Inflammatory macrophage treated with lipopolysaccharide for 4 hours (primary cell): ENCODE measurements at regions not wholly inside any gene's neighbourhood (a gene's known extent, or its start where the extent isn't known, plus 50 kb on each side); places are given as distances from the start of the nearest gene placed in this dataset.
A peak's percentile ranks its signal among the peaks of the same experiment; 100 is the strongest.
"Not testable (repeated sequence)": the region's sequence is repeated elsewhere in the genome, so short reads cannot be mapped to it uniquely, and the experiment has no call there.

Experiments
- DNase-seq: peaks from one replicate; pipeline ENCODE4 v3.0.0-alpha.2; 2020

DNA sequence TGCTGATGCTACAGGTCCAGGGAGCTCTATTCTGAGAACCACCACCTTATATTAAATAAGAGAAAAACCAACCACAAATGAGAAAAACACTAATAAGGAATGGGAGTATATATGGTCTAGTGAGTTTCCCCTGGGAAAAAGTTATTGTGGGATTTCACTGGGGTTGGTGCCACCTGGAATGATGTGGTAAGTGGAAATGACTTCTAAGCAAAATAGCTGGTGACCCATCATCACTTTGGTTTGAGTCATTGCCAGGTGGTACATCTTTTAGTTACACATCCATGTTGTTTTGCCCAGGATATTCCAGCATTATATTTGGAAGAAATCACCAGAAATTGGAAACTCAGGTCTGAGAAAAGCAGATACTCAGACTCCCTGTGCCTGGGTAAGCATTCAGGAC, 437.3 kb downstream of the DTWD2 start:
- DNase-seq: no peak

DNA sequence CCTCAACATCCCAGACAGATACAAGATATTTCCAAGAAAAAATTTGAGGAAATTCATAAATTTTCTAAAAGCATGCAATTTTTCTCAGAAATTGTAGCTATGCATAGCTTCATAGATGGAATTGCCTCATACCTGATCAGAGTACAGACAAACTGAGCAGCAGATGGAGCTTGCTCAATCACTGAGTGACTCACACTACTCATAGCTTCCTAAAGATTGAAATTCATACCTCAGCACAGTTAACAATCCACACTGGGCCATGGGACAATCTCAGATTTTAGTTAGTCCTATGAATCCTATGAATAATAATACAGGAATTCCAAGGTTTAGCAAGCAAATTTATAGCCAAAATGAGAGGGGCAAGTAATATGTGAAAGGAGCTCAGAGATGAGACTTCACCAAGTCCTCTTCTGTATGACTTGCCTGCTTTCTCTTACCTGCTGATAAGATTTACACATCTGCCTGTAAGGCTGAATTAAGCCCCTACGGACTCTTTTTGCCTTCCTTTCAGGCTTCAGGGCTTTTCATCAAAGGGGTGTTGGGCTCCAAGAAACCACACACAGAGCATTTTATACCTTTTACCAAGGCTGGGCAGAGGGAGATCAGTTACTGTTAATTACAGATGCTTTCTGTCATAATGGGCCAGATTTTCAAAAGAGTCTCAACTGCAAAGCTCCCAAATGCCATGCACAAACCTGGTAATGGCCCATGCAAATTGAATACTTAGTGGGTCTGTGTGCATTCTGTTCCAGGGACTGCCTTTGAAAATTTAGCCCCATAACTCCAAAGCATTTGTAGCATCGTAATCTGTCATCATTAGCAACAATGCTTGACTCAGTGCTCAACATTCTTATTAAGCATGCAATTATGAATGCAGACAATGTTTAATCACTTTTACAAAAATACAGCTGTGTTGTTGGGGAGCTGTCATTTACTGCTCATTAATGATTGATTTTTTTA, 439.3 kb downstream of the DTWD2 start:
- DNase-seq: peak; percentile 3

DNA sequence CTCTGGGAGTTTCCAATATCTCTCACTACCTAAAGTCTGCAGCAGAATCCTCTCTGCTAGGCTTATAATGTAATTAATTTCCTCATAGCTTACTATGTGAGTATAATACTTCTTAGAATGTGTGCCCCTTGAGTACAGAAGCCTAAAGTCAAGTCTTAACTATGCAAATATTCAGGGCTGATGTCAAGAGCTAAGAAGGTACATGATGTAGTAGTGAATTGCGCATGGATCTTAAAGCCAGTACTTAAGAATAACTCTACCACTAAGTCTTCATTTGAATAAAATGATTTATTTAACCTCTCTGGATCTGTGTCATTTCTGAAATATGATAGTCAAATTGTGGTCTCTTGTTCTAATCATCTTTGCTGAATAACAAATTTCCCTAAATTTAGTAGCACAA, 442.9 kb downstream of the DTWD2 start:
- no peak for DNase-seq

DNA sequence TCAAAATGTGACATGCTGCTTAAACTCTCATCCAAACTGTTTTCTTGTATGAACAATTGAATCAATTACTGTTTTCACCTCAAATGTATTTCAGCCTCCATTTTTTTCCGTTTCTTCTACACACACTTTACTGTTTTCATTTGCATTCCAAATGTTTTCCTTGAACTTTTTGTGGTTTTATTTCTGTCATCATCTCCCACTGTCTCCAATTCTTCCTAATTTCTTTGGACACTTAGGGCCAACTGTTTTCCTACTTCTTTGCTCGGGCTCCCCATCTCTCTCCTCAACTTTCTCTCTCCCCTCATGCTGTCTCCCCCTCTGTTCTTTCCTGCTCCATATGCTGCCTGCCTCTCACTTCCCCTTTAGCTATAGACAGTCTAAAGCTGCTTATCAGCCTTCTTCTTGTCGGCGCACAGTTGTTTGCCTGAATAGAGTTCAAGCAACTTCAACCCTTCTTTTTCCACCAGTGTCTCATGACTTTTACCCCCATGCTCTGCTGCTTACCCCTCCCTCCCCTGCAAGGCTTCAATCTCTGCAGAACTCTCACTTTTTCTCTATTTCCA, 443.4 kb downstream of the DTWD2 start:
- no peak for DNase-seq

DNA sequence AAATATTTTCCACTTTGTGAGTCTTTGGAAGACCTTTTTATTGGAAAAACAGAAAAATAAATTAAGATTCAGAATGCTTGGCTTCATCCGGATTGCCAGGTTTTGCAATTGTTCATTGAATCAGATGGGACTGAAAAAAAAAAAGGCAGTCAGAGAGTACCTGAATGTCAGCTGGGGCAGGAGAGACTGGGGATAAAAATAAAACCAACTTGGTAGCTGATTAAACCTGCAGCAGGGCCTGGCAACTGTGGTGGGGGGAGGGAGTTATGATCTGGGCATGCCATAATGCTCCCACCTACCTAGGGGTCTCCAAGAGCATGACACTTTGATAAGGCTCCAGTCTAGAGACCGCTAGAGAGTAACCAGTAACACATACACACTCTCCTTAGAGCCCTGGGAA, 454.4 kb downstream of the DTWD2 start:
- DNase-seq: no peak

DNA sequence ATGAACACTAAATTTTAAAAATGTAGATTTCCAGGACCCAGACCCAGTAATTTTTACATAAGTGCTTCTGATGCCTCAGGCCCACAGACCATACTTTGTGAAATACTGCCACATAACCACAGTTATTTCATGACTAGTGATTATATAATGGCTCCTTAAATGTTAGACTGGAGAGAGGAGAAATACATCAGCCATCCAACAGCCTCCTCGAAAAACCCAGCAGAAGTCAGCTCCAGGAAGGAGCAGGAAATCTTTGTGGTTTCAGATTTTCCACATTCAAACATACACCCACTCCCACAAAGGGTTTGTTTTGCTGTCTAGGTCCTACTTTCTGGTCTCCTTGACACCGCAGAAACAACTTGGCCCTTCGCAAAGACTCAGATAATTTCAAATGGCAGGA, 455.2 kb downstream of the DTWD2 start:
- no peak for DNase-seq

DNA sequence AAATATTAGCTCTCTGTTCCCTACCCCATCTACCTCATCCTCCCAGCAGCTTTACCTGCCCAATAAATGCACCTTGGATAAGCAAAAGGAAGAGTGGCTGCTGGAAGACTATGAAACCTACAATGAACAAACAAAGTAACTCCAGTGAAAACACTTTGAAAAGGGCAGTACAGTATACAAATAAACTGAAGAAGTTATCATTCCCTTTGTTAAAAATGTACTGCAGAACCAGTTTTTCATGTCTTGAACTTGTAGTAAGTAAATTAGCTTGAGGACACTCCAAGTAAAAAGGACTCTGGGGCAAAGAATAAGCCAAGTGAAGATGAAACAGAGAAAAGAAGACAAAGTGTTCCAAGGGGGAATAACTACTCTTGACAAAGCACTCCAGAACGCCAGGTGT, 457.1 kb downstream of the DTWD2 start:
- DNase-seq: no peak

DNA sequence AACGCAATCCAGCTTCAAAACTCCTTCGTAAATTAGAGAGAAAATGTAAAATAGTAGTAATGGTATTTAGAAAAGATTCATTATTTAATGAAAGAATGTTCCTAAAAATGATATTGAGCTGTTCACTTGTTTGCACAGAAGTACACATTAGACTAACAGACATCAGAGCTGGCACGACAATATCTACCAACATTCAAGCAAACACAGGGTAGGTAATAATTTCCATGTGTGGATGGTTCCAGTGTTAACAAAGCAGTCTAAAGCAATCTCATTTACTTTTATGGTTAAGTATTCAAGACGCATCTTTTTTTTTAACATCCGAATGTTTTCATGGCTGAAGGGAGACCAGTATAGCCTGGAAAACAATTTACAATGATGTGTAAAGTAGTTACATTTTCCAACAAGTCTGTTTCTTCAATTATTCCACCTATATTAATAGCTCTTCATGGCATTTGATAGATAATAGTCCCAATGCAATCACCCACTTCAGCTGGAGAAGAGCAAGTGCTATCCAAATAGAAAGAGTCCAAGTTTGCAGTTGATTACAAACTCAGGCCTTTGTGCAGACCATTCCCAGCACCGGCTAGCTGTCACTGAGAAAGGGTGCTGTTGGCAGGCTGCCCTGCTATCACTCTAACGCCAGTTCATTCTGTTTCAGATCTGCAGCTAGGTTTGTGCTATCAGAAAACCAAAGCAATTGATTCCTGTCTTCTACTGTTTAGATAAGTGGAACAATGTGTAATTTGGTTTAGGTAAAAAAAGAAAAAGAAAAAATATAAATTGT, 458.8 kb downstream of the DTWD2 start:
- DNase-seq: no peak

DNA sequence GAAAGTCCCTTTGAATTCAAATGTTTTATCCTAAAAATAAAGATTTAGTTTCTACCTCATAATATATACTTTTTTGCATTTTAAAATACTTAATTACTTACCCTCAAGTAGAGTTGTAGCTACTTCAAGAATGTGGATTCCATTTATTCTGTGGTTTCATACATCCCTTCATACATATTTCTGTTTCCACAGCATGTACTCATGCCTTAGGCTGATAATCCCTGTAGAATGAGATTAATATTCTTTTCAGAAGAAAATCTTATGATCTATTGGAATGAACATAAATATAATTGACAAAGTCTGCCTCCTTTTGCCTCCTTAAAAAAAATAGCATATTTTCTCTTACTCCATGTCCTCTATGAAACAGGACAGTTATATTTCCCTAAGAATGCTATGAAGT, 465.7 kb downstream of the DTWD2 start:
- DNase-seq: no peak

DNA sequence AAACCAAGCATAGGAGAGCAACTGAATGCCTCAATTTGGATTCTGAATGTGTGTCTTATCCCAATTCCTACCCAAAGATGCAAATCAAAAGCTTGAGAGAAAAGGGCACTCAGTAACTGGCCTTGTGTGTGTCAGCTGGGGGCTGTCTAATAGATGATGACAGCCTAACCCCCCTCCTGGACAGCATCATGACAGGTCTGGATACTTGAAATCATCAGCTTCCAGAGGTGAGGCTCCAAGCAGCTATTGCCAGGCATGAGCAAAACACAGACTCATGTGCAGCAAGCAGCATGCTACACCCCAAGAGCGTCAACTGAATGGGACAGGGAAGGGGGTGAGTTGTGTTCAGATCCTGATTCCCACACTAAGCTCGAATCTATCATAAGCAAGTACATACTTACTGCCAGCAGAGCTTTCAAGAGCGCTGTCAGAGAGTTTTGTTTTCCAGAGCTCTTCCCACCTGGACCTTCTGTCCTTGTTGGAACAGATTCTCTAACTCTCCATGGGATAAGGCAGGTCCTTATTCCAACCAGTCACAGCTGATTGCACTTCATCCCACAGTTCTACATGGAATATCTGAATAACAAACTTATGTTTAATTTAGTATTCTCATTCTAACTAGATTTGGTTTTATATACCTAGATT, 467.5 kb downstream of the DTWD2 start:
- DNase-seq: no peak

DNA sequence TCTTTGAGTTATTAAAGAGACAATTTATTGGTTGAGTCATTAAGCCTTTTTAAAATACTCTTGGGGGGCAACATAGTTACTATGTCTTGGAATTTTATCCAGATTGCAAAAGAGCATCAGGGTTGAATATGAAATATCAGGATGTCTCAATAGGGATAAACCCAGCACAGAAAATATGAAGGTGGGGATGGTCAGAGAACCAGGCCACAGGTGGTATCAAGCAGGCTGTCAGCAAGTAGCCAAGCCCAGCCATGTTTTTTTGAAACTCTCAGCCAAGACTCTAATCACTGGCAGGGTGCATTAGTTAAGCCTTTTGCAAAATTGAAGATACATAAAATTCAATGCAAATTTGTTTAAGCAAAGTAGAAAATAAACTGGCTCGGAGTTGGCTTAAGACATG, 468.9 kb downstream of the DTWD2 start:
- DNase-seq: no peak

DNA sequence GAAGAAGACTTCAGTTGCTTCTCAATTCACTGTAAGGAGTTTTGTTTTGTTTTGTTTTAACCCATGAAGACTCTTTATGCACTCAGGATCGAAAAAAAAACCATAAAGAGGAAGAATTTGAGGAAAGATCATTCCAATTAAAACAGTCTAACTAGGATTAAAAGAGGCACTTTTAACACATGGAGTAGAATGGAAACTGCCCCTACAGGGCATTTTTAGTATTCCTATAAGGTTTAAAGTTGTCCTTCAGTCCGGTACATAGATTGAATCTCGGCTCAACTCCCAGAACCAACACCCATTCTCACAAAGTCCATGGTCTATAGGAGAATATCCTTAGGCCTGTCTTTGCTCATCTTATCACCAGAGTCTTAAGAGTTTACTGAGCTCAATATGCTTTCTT, 469.6 kb downstream of the DTWD2 start:
- DNase-seq: no peak

DNA sequence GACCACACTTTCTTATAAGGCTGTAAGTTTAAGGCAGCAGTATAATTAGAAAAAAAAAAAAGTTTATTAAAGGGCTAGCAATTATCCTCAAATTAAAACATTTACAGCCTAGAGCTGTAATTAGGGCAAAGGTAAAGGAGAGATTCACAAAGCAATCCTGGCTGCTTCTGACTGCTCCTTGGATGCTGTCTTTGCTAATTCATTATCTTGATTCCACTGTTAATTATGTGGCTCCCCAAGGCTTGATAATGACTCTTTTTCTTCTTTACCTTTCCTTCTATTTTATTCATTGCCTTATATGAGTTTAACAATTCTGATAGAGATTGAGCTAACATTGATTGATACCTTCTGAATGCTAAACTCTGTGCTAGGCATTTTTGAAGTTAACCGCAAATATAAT, 476.5 kb downstream of the DTWD2 start:
- DNase-seq: no peak

DNA sequence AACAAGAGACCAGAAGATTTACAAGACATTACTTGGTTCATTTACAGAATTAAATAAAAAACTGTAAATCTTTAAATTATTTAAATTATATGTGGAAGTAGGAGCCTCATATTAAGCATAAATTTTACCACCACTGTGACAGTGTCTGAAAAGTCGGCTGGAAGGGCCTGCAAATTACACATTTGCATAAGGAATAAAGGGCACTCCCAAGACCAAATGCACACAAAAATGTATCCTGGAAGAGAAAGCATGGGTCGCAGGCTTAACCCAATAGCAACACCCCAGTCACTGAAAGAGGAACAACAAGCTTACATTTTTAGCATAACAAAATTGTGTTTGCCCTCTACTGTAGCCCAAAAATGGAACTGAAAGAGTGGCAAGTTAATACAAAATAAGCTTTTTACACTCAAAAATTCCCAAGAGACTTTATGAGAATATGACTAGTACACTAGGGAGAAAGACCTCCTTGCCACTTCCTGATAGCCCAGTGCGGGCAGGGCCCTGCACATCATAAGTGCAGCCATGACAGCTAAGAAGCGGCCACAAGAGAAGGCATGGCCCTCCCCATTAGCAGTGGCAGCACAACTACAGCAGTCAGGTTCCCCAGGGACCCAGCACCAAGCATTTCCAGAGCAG, 482.0 kb downstream of the DTWD2 start:
- DNase-seq: no peak

DNA sequence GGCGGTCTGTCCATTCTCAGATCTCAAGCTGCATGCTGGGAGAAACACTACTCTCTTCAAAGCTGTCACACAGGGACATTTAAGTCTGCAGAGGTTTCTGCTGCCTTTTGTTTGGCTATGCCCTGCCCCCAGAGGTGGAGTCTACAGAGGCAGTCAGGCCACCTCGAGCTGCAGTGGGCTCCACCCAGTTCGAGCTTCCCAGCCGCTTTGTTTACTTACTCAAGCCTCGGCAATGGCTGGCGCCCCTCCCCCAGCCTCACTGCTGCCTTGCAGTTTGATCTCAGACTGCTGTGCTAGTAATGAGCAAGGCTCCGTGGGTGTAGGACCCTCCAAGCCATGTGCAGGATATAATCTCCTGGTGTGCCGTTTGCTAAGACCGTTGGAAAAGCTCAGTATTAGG, 486.1 kb downstream of the DTWD2 start:
- DNase-seq: not testable (repeated sequence)

DNA sequence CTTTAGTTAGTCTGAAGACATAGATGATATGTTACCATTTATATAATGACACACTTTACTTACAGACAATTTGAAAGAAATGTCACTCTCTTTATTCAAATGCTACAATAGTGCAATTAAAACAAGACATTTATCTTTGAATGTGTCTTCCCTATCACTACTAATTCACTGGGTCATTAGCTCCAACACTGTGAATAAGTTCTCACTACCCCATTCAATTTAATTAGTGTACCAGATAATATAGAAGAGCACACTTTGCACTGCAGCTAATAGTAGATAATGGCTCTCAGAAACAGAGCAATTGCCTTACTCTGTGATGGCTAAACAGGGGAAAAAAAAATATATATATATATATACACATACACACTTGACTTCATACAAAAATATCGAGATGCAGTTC, 497.0 kb downstream of the DTWD2 start:
- no peak for DNase-seq

DNA sequence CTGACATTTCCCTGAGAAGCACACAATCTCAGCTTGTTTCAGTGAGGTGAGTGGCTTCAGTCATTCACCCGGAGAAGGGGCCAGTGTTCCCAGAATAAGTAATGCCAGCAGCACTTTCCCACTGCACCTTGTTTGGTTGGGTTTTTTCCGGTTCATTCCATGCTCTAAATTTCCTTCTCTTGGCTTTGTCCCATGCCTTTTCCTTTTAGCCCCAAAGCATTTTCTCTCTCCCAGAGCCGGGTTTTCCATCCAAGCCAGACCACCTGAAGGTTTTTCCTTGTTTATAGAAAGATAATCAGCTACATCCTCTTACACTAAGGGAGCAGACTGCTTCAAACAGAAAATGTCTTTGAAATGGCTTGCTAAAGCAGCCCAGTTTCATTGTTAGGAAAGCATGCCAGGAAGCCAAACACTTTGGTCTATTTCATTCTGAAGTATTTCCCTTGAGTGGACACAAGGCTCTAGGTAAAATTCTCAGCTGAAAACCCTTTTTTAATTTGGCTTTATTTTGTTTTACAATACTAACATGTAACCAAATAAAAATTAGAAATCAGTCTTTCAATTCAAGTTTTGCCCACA, 501.6 kb downstream of the DTWD2 start:
- no peak for DNase-seq

DNA sequence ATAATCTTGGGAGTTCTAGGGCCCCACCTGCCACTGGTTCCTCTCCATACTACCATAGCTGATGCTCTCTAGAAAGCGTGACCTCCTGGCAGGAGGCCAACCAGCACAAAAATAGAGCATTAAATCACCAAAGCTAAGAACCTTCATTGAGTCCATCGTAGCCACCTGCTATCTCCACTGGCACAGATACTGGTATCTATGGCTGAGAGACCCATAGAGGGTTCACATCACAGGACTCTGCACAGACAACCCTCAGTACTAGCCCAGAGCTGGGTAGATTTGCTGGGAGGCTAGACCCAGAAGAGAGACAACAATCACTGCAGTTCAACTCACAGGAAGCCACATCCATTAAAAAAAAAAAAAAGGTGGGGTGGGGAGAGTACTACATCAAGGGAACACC, 509.1 kb downstream of the DTWD2 start:
- no peak for DNase-seq

DNA sequence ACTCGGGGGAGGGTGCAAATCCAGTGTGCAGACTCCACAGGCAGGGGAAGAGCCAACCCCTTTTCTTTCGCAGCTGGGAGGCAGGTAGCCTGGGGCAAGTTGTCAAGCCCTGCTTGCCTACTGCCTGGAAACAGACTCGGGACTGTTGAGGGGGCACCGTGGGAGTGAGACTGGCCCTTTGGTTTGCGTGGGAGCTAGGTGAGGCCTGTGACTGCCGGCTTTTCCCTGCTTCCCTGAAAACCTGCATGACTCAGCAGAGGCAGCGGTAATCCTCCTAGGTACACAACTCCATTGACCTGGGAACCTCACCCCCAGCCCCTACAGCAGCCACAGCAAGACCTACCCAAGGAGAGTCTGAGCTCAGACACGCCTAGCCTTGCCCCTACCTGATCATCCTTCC, 509.5 kb downstream of the DTWD2 start:
- no peak for DNase-seq

DNA sequence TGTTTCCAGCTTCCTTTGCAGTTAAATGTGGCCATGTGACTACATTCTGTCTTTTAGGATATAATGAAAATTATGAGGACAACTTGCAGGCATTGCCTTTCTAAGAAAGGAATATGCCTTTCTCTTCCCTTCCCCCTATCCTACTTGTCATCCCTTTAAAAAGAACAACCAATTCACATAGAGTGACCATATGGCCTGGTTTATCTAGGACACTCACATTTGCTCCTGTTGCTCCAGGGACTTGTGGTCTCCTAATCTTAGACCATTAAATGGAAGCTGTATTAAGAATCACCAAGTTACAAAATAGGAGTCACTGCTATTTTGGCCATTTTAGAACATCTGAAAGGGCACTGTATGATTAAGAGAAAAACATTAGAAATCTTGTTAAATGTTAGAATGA, 520.3 kb downstream of the DTWD2 start:
- DNase-seq: no peak

DNA sequence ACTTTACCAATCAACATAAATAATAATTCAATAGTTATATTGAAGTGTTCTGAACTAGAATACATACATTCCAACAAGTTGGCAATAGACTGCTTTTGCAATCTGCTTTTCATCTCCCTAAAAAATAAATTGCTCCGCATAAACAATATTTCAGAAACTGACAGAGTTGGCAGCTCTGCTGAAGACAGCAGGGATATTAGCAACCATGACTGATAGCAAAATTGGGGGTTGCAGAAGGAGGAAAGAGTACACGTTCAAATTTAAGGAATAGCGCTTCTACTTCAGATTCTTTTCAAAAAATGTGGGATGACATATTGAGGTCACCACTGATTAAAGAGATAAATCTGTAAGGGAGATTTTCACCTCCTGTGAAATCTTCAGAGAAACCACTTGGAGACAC, 521.2 kb downstream of the DTWD2 start:
- no peak for DNase-seq

DNA sequence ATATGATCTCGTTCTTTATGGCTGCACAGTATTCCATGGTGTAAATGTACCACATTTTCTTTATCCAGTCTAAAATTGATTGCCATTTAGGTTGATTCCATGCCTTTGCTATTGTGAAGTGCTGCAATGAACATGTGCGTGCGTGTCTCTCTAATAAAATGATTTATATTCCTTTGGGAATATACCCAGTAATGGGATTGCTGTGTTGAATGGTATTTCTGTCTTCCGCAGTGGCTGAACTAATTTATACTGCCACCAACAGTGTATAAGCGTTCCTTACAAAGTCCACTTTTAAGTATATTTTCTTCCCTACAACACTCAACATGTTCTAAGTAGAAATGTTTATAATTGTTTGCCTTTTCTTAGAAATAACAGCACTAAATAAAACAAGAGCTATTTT, 521.9 kb downstream of the DTWD2 start:
- DNase-seq: no peak

DNA sequence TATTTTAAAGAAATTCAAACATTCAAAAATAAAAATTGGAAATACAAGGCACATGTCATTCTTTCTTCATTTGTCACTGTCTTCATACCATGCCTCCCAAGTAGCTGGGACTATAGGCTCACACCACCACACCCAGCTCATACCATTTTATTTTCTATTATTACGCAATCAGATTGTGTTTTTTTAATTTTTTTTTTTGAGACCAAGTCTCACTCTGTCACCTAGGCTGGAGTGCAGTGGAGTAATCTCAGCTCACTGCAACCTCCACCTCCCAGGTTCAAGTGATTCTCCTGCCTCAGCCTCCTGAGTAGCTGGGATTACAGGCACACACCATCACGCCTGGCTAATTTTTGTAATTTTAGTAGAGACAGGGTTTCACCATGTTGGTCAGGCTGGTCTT, 526.1 kb downstream of the DTWD2 start:
- DNase-seq: not testable (repeated sequence)
